Fibroblast of gingiva (primary cell): ENCODE measurements at regions not wholly inside any gene's neighbourhood (a gene's known extent, or its start where the extent isn't known, plus 50 kb on each side); places are given as distances from the start of the nearest gene placed in this dataset.
"Not testable (repeated sequence)": the region's sequence is repeated elsewhere in the genome, so short reads cannot be mapped to it uniquely, and the experiment has no call there.

ENCODE experiments used
- DNase-seq: peaks from one replicate; pipeline ENCODE4 v3.0.0-alpha.2; 2011; ENCODE audit warnings: low read depth

GRCh38 chr12:83817730-83818129, 1094.9 kb downstream of the SLC6A15 start:
- no peak for DNase-seq

GRCh38 chr12:83808591-83808990, 1104.0 kb downstream of the SLC6A15 start:
- DNase-seq: peak; percentile 50

GRCh38 chr12:83807871-83808270, 1104.7 kb downstream of the SLC6A15 start:
- peak; percentile 87 for DNase-seq

DNA sequence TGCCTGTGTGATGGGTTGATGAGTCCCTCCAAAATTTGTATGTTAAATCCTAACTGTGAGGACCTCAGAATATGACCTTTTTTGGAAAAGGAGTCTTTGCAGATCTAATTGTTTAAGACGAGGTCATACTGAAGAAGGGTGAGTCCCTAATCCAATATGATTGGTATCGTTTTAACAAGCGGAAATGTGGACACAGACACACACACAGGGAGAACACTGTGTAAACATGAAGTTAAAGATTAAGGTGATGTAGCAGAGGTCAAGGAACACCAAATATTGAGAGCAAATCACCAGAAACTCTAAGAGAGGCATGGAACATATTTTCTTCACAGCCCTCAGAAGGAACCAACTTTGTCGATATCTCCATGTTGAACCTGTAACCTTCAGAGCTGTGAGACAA, 1106.7 kb downstream of the SLC6A15 start:
- no peak for DNase-seq

- DNase-seq: no peak
Measured at GRCh38 chr12:83805156-83805772, 1107.3 kb downstream of the SLC6A15 start.

DNA sequence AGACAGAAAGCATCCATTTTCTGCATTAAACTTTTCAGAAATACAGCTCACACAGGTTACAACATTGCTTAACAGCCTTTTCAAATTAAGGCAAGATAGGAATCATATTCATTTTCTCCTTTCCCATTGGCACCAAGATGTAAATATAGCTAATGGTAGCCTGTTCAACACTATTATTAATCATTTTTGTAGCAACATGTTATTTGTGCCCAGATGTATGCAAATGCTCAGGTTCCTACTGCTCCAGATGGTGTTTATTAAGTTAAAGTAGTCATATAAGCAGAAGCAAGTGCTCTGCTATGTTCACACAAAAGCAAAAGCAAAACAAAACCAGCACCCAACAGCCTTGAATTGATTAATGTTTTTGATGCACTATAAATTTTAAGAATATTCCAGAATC, 1110.6 kb downstream of the SLC6A15 start:
- DNase-seq: no peak

DNA sequence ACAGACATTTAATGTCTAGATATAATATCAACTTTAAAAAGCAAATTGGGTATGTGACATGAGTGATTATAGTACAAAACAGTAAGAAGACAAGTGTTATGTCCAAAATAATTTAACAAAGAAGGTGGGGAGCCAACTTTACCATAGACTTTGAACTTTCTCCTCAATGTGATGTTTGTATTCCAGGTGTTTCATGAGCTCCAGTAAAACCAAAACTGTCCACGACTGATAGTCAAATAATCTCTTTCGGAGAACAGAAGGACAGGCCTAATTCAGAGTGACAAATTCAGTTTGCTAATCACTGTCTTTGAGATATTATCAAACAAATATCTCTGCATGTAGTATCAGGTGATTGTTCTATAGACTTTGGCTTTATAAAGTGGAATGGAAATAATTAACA, 1112.6 kb downstream of the SLC6A15 start:
- DNase-seq: no peak

DNA sequence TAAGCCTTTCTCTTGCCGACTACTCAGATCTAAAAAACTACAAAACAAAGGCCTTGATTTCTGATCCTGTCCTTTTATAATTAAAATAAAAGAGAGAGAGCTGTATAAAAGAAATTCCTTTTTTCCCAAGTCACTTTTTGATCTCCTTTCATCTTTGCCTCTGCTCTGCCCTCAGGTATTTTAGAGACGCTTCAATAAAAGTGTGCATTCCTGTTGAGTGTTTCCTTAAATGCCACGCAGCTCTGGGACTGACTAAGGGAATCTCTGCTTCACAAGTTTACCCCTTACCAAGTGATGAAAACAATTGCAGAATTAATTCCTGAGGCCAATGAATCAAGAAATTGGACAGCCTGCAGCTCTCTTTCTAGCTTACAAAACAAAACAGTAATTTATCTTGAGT, 1109.8 kb downstream of the TMTC2 start:
- no peak for DNase-seq

- DNase-seq: peak; percentile 74
Measured at GRCh38 chr12:83793616-83794015, 1106.9 kb downstream of the TMTC2 start.

DNA sequence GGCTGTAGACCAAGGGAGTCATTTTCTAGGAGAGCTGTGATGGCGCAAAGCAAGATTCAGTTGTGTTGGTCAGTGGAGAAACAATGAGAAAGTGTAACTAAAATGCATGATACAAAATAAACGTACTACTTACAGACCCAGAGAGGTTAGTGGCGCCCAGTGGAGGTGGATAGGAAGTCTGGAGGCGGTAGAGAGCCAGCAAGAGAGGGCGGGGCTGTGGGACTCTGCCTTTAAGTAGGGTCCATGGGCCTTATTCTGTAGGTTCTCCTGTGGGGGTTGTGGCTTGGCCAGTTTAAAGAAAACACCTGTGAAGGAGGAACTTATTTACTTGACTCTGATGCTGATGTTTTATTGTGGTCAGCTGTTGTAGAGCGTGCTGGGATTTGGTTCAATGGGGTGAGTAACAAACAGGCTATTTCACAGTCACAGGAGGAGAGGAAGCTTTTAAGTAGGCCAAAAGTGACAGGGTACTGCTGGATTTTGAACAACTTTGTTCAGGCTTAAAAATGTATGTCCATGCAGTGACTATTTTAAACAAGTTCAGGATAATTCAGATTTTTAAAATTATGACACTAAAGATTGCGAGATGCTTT, 1097.7 kb downstream of the TMTC2 start:
- no peak for DNase-seq

DNA sequence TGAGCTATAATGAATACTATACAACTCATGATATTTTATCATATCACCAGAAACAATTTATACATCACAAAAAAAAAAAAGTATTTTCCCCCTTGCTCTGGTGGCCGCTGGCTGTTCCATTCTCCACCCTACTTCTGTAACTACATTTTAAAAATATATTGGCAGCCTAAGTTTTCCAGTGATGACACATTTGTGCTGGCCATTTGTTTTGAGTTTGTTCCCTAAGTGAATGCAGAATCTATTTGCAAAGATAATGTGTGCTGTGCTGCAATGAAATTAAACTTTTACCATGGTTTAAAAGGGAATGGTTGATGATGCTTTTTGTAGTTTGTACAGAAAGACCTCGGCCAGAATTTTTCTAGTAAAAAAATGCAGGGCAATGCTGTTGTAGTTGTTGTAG, 1092.8 kb downstream of the TMTC2 start:
- DNase-seq: no peak

DNA sequence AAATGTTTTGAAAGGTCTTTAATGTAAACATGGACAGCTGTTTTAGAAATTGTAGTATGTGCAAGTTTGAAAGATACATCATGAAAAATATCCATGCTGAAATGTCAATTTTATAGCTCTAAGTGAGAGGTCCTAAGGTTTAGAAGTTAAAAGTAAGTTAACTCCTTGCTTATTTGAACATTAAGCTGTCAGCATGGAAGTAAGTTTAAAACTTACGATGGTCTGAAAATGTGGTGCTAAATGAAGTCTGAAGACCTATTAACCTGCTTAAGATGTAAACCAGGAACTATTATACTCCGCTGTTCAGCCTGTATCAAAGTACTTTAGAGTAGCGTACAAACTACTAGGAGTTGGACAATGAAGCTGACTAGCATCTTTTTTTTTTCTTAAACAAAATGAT, 1082.4 kb downstream of the TMTC2 start:
- no peak for DNase-seq

DNA sequence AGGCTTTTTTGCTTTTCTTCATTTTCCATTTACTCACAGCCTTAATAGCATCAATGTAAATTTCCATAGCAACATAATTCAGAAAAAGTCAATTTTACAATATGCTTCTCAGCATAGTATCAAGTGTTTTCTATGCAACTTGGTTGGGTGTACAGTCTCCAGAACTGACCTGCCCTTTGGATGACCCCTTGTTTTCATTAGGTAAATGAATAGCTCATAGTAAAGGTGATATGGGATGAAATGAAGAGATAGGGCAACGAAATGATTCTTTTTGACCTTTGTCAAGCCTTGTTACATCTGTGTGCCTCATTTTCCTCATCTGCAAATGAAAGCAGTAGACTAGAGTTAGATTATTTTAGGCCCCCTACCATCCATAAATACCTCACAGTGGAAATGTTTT, 1081.0 kb downstream of the TMTC2 start:
- DNase-seq: no peak

- no peak for DNase-seq
Measured at GRCh38 chr12:83763425-83763824, 1076.7 kb downstream of the TMTC2 start.

- no peak for DNase-seq
Measured at GRCh38 chr12:83759906-83760305, 1073.2 kb downstream of the TMTC2 start.

- DNase-seq: no peak
Measured at GRCh38 chr12:83758888-83759631, 1072.4 kb downstream of the TMTC2 start.

GRCh38 chr12:83753904-83754303, 1067.2 kb downstream of the TMTC2 start:
- DNase-seq: no peak

DNA sequence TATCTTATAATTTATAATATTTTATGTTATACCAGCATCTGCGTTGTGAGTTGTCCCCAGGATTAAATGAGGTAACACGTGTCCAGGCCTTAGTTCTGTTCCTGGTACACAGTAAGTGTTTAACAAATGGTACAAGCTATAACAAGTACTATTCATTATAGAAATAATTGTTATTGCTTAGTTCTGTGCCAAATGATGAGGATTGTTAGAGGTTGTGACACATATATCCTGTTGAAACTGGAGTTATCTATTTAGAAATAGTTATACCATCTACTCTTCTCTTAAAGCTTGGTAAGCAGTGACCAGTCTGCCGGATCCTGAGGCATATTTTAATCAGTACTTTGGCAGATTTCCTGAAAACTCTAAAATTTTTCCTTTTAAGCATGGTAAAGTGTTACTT, 1066.5 kb downstream of the TMTC2 start:
- no peak for DNase-seq

- no peak for DNase-seq
Measured at GRCh38 chr12:83739607-83740006, 1052.9 kb downstream of the TMTC2 start.

GRCh38 chr12:83710851-83711250, 1024.1 kb downstream of the TMTC2 start:
- no peak for DNase-seq

DNA sequence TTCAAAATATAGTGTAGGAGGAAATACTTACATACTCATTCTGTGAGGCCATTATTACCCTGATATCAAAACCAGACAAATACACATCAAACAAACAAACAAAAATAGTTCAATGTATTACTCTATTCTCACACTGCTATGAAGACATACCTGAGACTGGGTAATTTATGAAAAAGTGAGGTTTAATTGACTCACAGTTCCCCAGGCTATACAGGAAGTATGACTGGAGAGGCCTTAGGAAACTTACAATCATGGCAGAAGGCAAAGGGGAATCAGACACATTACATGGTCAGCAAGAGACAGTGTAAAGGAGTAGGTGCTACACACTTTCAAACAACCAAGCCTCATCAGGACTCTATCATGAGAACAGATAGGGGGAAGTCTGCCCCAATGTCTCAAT, 1023.2 kb downstream of the TMTC2 start:
- no peak for DNase-seq

DNA sequence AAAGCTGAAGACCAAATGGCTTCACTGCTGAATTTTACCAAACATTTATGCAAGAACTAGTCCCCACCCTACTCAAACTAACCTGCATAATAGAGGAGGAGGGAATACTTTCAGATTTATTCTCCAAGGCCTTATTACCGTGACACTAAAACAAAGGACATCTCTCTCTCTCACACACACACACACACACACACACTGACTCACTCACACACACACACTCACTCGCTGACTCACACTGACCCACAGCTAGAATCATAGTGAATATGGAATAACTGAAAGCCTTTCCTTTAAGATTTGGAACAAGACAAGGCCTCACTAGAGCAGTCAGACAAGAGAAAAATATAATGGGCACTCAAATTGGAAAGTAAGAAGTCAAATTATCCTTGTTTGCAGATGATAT, 1014.1 kb downstream of the TMTC2 start:
- DNase-seq: no peak

GRCh38 chr12:83696311-83696710, 1009.6 kb downstream of the TMTC2 start:
- not testable (repeated sequence) for DNase-seq

DNA sequence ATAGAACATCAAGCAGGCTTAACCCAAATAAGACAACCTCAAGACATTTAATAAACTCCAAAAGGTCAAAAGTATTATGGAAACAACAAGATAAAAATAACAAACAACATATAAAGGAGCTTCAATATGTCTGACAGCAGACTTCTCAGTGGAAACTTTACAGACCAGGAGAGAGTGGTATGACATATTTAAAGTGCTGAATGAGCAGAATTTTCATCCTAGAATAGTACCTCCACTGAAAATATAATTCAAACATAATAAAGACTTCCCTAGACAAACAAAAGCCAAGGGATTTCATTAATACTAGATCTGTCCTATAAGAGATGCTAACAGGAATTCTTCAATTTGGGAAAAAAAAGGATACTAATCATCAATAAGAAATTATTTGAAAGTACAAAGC, 1005.0 kb downstream of the TMTC2 start:
- DNase-seq: no peak
